GM12864 (cell line): ENCODE measurements at regions not wholly inside any gene's neighbourhood (a gene's known extent, or its start where the extent isn't known, plus 50 kb on each side); places are given as distances from the start of the nearest gene placed in this dataset.
A peak's percentile ranks its signal among the peaks of the same experiment; 100 is the strongest.

Source experiments
- DNase-seq: peaks from one replicate; pipeline ENCODE4 v3.0.0-alpha.2; 2011; ENCODE audit warnings: low read depth
- H3K4me3 ChIP-seq: 2 replicates; pipeline ENCODE4 v1.5.1; 2011; ENCODE audit warnings: mild to moderate bottlenecking, low read depth, low read length, control low read depth
- TF ChIP-seq, protein P1 (sequence below): IDR thresholded peaks from 2 replicates; pipeline ENCODE4 v1.5.1; 2011; ENCODE audit warnings: low read depth, mild to moderate bottlenecking, moderate library complexity, low read length, control low read depth, inconsistent platforms; ENCODE audit errors: missing control alignments

DNA sequence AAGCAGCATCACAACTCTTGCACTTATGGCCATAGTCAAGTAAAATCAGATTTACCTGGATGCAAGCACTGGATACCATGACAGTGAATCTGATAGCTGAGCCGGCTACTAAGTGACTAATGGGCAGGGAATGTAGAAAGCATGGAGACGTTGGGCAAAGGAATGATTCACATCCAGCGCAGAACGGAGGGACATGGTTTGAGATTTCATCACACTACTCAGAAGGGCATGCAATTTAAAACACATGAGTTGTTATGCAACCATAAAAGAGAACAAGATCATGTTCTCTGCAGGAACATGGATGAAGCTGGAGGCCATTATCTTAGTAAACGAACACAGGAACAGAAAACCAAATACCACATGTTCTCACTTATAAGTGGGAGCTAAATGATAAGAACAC lies 169.1 kb upstream of the PIK3R1 start:
- TF ChIP-seq, protein P1, sequence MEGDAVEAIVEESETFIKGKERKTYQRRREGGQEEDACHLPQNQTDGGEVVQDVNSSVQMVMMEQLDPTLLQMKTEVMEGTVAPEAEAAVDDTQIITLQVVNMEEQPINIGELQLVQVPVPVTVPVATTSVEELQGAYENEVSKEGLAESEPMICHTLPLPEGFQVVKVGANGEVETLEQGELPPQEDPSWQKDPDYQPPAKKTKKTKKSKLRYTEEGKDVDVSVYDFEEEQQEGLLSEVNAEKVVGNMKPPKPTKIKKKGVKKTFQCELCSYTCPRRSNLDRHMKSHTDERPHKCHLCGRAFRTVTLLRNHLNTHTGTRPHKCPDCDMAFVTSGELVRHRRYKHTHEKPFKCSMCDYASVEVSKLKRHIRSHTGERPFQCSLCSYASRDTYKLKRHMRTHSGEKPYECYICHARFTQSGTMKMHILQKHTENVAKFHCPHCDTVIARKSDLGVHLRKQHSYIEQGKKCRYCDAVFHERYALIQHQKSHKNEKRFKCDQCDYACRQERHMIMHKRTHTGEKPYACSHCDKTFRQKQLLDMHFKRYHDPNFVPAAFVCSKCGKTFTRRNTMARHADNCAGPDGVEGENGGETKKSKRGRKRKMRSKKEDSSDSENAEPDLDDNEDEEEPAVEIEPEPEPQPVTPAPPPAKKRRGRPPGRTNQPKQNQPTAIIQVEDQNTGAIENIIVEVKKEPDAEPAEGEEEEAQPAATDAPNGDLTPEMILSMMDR: no peak
- no peak overlapping the region for H3K4me3 ChIP-seq
- no peak for DNase-seq

DNA sequence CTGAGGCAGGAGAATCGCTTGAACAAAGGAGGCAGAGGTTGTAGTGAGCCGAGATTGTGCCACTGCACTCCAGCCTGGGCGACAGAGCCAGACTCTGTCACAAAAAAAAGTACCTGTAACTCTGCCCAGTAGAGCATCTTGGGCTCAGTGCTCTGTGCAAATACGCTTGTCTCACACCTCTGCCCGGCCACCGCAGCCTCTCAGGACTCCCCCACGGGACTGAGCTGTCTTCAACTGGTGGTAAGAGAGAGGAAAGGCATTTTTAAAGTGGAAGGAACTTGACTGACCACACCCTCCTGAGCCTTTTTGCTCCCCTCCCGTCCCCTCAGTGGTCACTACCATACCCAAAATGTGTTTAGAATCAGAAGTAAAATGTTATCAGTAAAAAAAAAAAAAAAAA lies 174.3 kb upstream of the PIK3R1 start:
- DNase-seq: peak; percentile 56
- no peak overlapping the region for H3K4me3 ChIP-seq
- TF ChIP-seq, protein P1: no peak

DNA sequence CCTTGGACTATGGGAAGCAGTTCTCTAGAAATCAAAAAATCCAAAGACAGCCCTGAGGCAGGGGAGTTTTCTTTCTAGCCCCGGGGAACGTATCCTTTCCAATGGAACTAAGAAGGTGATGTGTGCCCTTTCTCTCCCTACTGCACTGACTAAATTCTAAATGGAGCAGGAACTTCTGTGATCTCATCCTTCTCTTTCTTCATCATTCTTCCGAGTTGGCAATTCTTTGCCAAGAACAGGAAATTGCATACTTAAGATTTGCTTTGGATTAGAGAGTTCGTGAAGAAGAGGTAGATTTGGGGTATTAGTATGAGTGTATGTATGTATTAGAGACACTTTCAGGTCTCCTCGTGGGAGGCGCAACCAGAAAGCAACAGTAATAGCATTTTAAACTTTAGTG lies 178.0 kb upstream of the PIK3R1 start:
- no peak for DNase-seq
- no peak overlapping the region for H3K4me3 ChIP-seq
- TF ChIP-seq, protein P1: no peak

DNA sequence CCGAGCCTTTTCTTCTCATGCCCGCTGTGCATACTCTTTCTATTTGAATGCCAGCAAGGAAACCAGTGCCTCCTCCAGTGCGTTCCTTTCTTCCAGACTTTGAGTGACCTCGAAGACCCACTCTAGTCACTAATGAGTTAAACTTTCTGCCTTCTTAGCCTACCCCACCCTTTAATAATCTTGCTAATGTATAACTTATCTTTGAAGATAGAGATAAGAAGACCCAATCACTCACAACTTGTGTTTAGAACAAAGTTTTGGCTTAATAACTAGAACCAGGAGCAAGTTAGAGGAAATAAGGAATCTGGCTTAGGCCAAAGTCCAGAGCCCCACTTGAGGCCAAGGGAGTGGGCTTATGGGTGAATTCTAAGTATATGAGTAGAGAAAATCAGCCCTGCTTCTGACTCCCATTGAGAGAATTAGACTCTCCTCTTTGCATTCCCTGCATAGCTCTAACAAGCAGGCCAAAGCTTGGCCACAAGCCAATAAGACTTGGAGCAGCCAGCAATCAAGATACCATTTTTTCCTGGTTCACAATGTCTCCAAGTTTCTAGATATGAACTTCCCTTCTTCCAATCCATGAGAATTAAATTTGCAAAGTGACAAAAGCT lies 181.5 kb upstream of the PIK3R1 start:
- TF ChIP-seq, protein P1: no peak
- H3K4me3 ChIP-seq: no peak overlapping the region
- no peak for DNase-seq

DNA sequence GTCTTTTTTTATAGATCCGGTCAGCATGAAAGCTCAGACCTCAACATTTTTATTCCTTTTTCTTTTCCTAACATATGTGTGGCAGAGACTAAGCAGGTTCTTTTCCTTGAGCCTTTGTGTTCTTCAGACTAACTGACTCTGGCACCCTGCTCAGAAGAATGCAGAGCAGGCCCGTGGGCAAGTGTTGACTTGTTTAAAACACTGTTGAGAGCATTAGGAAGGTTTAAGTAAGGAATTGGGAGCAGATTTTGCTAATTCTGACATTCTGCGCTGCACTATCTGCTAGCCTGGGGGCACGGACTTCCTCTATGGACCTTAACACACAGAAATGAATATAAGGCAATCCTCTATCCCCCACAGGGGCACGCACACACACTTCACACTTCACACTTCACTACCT lies 182.5 kb upstream of the PIK3R1 start:
- TF ChIP-seq, protein P1: no peak
- no peak for DNase-seq
- H3K4me3 ChIP-seq: no peak overlapping the region

DNA sequence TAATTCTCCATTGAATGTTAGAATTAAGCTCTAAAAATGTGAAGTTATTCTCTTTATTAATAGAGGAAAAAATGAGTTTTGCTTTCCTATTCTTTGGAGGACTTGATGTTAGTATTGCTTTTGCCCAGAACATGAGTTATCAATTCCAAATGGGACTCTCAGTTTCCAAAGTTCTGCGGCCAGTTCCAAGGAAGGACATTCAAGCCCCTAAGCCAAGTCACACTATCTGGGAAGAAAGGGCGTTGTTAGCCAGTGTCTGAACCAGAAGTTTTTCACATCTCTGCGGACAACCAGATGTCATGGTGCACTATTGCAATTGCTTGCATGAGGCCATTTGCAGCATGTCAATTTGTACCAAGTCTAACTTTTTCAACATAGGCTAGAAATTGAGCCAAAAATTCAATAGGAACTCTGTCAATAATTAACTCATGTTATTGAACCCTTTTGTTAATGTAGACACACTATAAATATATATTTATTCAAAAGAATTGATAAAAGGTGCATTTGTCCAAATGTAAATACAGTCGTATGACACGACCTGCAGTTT lies 183.3 kb upstream of the PIK3R1 start:
- DNase-seq: no peak
- H3K4me3 ChIP-seq: no peak overlapping the region
- TF ChIP-seq, protein P1: no peak

DNA sequence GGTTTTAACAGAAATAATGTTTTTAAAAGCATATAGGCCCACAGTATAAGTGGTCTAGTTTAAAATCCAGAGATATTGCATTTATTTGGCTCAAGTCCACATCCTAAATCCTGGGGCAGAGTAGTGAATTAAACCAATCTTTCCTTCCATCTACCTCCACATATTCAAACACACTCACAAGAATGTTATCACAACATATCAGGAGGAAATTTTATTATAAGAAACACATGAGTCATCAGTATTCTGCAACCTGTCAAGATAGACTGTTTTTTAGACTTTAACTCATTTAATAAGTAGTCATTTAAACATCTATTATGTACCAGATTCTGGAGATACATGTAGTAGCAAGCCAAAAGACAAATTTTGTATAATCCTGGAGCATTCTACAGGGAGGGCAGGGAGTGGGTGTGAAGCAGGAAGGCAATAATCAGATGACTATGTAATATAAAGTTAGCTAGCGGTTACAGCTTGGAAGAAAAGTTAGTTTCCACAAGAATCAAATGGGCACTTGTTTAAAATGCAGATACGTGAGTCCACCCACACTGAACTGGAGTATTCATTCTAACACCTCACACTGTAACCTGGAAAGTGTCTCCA lies 187.3 kb upstream of the PIK3R1 start:
- DNase-seq: no peak
- no peak overlapping the region for H3K4me3 ChIP-seq
- TF ChIP-seq, protein P1: no peak
